K562 (cell line): ENCODE measurements at regions not wholly inside any gene's neighbourhood (a gene's known extent, or its start where the extent isn't known, plus 50 kb on each side); places are given as distances from the start of the nearest gene placed in this dataset.

ENCODE experiments used
- ELF1 ChIP-seq: fragments of 200-800 bp; sonication (Bioruptor generic); IDR thresholded peaks from 2 replicates; pipeline ENCODE4 v1.6.1; 2016; ENCODE audit warnings: missing genetic modification characterization, missing compliant biosample characterization
- NR4A1 ChIP-seq, 2 experiments: fragments of 250-450 bp in 1 of 2; fragments of 450-650 bp in 1 of 2; sonication (Bioruptor Pico) in 1 of 2; IDR thresholded peaks; 2 replicates each; pipeline versions ENCODE4 v1.4.0 to v1.6.1; 2016 to 2020; ENCODE audit warnings: mild to moderate bottlenecking in 2 of 2, missing compliant biosample characterization in 1 of 2, missing genetic modification characterization in 1 of 2, moderate library complexity in 1 of 2
- RHOXF2B ChIP-seq: fragments of 250-450 bp; sonication (Bioruptor Pico); conservative IDR thresholded peaks from 2 replicates; pipeline ENCODE4 v1.5.1; 2021
- SIN3B ChIP-seq: fragments of 450-650 bp; IDR thresholded peaks from 2 replicates; pipeline ENCODE4 v1.6.1; 2017; ENCODE audit warnings: low read depth, mild to moderate bottlenecking, moderate library complexity
- SMARCB1 ChIP-seq: IDR thresholded peaks from 2 replicates; pipeline ENCODE4 v1.6.1; 2011; ENCODE audit warnings: improper control_type of control experiment, low read depth; ENCODE audit not compliant: insufficient read length
- TARDBP ChIP-seq: fragments of 450-650 bp; IDR thresholded peaks from 2 replicates; pipeline ENCODE4 v1.6.1; 2016
- ZBTB12 ChIP-seq: fragments of 250-450 bp; sonication (Bioruptor Pico); IDR thresholded peaks from 2 replicates; pipeline ENCODE4 v1.4.0; 2020
- TF ChIP-seq, protein P1 (sequence below), 3 experiments: IDR thresholded peaks in 2 of 3; conservative IDR thresholded peaks in 1 of 3; 2 replicates each; pipeline ENCODE4 v1.5.1; 2011 to 2012; ENCODE audit warnings: low read length in 3 of 3, mild to moderate bottlenecking in 3 of 3, control low read depth in 2 of 3, improper control_type of control experiment in 1 of 3, inconsistent platforms in 1 of 3, low read depth in 1 of 3, mixed read lengths in 1 of 3, moderate library complexity in 1 of 3; ENCODE audit not compliant: insufficient read depth in 2 of 3

GRCh38 chr7:155991470-155991869 lies 179.2 kb upstream of the SHH start:
- TF ChIP-seq NR4A1 (CRISPR knock-in tag; IDR thresholded peaks at IDR 0.05) (no peak), NR4A1 (tag; IDR thresholded peaks at IDR 0.05) (no peak), TARDBP (no peak), SMARCB1 (no peak), SIN3B (no peak), RHOXF2B (no peak), ELF1 (tag) (no peak), ZBTB12 (CRISPR knock-in tag) (no peak)
- TF ChIP-seq, protein P1, sequence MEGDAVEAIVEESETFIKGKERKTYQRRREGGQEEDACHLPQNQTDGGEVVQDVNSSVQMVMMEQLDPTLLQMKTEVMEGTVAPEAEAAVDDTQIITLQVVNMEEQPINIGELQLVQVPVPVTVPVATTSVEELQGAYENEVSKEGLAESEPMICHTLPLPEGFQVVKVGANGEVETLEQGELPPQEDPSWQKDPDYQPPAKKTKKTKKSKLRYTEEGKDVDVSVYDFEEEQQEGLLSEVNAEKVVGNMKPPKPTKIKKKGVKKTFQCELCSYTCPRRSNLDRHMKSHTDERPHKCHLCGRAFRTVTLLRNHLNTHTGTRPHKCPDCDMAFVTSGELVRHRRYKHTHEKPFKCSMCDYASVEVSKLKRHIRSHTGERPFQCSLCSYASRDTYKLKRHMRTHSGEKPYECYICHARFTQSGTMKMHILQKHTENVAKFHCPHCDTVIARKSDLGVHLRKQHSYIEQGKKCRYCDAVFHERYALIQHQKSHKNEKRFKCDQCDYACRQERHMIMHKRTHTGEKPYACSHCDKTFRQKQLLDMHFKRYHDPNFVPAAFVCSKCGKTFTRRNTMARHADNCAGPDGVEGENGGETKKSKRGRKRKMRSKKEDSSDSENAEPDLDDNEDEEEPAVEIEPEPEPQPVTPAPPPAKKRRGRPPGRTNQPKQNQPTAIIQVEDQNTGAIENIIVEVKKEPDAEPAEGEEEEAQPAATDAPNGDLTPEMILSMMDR (IDR thresholded peaks at IDR 0.05 in 2 of 3, conservative IDR thresholded peaks at IDR 0.05 in 1 of 3; ENCODE audit: insufficient read depth in 2 of 3, low read depth in 1 of 3, low read length in 3 of 3): no peak
